KMS-11 (cell line): ENCODE measurements at regions not wholly inside any gene's neighbourhood (a gene's known extent, or its start where the extent isn't known, plus 50 kb on each side); places are given as distances from the start of the nearest gene placed in this dataset.

Source experiments
- H2AFZ ChIP-seq: fragments of 200-600 bp; sonication (generic); 2 replicates; pipeline ENCODE4 v1.6.1; 2016; ENCODE audit warnings: antibody characterized with exemption, mixed run types, low read depth
- H3K27ac ChIP-seq: fragments of 200-600 bp; sonication (generic); 2 replicates; pipeline ENCODE4 v1.6.1; 2016; ENCODE audit warnings: mild to moderate bottlenecking, mixed run types
- H3K27me3 ChIP-seq: fragments of 200-600 bp; sonication (generic); 2 replicates; pipeline ENCODE4 v1.6.1; 2017; ENCODE audit warnings: mild to moderate bottlenecking, low read depth, mixed run types, moderate library complexity; ENCODE audit not compliant: insufficient read depth
- H3K36me3 ChIP-seq: fragments of 200-600 bp; sonication (generic); 2 replicates; pipeline ENCODE4 v1.6.1; 2017; ENCODE audit warnings: mild to moderate bottlenecking, mixed run types; ENCODE audit not compliant: insufficient read depth
- H3K4me1 ChIP-seq: fragments of 200-600 bp; sonication (generic); 2 replicates; pipeline ENCODE4 v1.6.1; 2016; ENCODE audit warnings: mild to moderate bottlenecking, low read depth, mixed run types; ENCODE audit not compliant: poor library complexity, severe bottlenecking
- H3K4me2 ChIP-seq: fragments of 200-600 bp; sonication (generic); 2 replicates; pipeline ENCODE4 v1.7.0; 2016; ENCODE audit warnings: mild to moderate bottlenecking, mixed run types
- H3K4me3 ChIP-seq: fragments of 200-600 bp; sonication (generic); IDR thresholded peaks from 2 replicates; pipeline ENCODE4 v1.6.1; 2017; ENCODE audit warnings: low read depth, low read length, mixed read lengths; ENCODE audit not compliant: insufficient read depth
- H3K79me2 ChIP-seq: fragments of 200-600 bp; sonication (generic); 2 replicates; pipeline ENCODE4 v1.6.1; 2016; ENCODE audit warnings: low read depth, mixed run types; ENCODE audit not compliant: insufficient read depth
- H3K9ac ChIP-seq: fragments of 200-600 bp; sonication (generic); 2 replicates; pipeline ENCODE4 v1.6.1; 2016; ENCODE audit warnings: mild to moderate bottlenecking, mixed run types
- H4K20me1 ChIP-seq: fragments of 200-600 bp; sonication (generic); 2 replicates; pipeline ENCODE4 v1.6.1; 2016; ENCODE audit warnings: mild to moderate bottlenecking, mixed run types; ENCODE audit not compliant: insufficient read depth
- TF ChIP-seq, protein P1 (sequence below): fragments of 200-600 bp; sonication (generic); conservative IDR thresholded peaks from 2 replicates; pipeline ENCODE4 v1.6.1; 2017; ENCODE audit warnings: low read depth, mild to moderate bottlenecking, antibody characterized with exemption, low read length, moderate library complexity, mixed read lengths

DNA sequence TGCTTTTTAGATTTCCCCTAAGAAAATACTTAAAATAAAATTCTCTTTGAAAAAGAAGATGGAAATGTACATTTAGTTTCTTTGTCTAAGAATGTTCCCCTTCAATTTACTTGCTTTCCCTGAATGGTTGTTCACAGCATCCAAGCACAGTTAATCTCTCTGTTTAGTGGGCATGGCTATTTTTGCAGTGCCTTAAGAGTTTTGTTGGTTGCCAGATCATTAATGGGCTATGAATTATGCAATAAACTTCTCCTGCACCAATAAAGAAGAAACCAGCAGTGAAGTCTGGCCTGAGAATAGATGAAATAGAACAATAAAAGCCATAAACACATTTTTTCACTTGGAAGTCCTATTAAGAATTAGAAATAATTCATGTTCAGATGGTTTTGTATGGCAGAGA is 980.4 kb upstream of the IGFBP7 start:
- H3K27me3 ChIP-seq = no peaks in the 10 kb centered on the region
- H3K36me3 ChIP-seq = no peaks in the 10 kb centered on the region
- H3K79me2 ChIP-seq = no peaks in the 10 kb centered on the region
- no peak overlapping the region for H3K9ac ChIP-seq
- no peak overlapping the region for H2AFZ ChIP-seq
- TF ChIP-seq, protein P1, sequence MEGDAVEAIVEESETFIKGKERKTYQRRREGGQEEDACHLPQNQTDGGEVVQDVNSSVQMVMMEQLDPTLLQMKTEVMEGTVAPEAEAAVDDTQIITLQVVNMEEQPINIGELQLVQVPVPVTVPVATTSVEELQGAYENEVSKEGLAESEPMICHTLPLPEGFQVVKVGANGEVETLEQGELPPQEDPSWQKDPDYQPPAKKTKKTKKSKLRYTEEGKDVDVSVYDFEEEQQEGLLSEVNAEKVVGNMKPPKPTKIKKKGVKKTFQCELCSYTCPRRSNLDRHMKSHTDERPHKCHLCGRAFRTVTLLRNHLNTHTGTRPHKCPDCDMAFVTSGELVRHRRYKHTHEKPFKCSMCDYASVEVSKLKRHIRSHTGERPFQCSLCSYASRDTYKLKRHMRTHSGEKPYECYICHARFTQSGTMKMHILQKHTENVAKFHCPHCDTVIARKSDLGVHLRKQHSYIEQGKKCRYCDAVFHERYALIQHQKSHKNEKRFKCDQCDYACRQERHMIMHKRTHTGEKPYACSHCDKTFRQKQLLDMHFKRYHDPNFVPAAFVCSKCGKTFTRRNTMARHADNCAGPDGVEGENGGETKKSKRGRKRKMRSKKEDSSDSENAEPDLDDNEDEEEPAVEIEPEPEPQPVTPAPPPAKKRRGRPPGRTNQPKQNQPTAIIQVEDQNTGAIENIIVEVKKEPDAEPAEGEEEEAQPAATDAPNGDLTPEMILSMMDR = no peak
- H4K20me1 ChIP-seq = no peaks in the 10 kb centered on the region
- H3K4me1 ChIP-seq = no peaks in the 10 kb centered on the region
- no peak overlapping the region for H3K27ac ChIP-seq
- H3K4me2 ChIP-seq = no peak overlapping the region
- H3K4me3 ChIP-seq = no peak overlapping the region

DNA sequence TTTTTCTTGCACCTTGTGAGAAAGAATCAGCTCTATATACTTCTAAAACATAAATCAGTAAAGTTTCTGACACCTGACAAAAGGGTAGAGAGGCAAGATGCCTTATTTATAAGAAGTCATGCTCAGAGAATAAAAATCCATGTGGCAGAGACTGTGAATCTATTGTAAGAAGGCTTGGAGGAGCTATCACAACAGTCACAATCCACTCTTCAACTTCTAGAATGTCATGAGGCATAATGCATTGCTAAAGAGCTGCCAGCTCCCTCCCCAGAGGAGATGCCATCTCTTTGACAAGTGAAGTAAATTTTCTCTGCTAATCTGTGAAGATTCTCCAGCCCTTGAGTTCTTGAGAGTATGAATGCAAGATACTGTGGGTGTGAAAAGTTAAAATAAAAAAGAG is 971.2 kb upstream of the IGFBP7 start:
- no peak overlapping the region for H3K9ac ChIP-seq
- no peaks in the 10 kb centered on the region for H3K4me1 ChIP-seq
- no peaks in the 10 kb centered on the region for H3K36me3 ChIP-seq
- H3K4me3 ChIP-seq = no peak overlapping the region
- H3K27me3 ChIP-seq = no peaks in the 10 kb centered on the region
- no peaks in the 10 kb centered on the region for H3K79me2 ChIP-seq
- TF ChIP-seq, protein P1 = no peak
- H4K20me1 ChIP-seq = no peaks in the 10 kb centered on the region
- no peak overlapping the region for H3K4me2 ChIP-seq
- H2AFZ ChIP-seq = no peak overlapping the region
- no peak overlapping the region for H3K27ac ChIP-seq

DNA sequence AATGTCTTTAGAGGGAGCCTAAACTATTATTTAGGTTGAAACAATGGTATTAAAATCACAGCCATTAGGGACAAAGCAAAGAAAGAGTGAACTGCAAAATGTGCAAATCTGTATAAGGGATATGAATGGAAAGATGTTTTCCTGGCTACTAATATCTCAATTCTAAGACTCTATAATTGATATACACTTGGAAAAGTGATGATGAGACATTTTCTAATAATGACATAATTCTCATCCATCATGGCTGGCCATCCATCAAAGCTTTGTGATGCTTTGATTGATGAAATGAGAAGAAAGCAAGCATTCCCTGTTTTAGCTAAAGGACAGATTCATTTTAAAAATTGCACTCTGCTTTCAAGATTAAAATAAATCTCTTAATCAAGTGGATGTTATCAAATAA is 965.5 kb upstream of the IGFBP7 start:
- TF ChIP-seq, protein P1 = no peak
- no peaks in the 10 kb centered on the region for H3K27me3 ChIP-seq
- H3K4me1 ChIP-seq = no peaks in the 10 kb centered on the region
- no peak overlapping the region for H3K27ac ChIP-seq
- no peak overlapping the region for H3K4me2 ChIP-seq
- H4K20me1 ChIP-seq = no peaks in the 10 kb centered on the region
- H3K9ac ChIP-seq = no peak overlapping the region
- no peaks in the 10 kb centered on the region for H3K36me3 ChIP-seq
- no peak overlapping the region for H2AFZ ChIP-seq
- H3K79me2 ChIP-seq = no peaks in the 10 kb centered on the region
- H3K4me3 ChIP-seq = no peak overlapping the region

DNA sequence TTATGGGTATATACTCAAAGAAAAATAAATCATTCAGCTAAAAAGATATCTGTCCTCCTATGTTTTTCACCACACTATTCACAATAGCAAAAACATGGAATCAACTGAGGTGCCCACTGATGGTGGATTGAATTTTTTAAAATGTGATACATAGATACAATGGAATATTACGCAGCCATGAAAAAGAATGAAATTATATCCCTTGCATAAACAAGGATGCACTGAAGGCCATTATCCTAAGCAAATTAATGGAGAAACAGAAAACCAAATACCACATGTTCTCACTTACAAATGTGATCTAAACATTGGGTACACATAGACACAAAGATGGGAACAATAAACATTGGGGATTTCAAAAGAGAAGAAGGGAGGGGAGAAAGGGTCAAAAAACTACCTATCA is 964.2 kb upstream of the IGFBP7 start:
- Histone ChIP-seq H3K79me2 (no peaks in the 10 kb centered on the region), H3K27ac (no peak overlapping the region), H3K36me3 (no peaks in the 10 kb centered on the region), H3K4me1 (no peaks in the 10 kb centered on the region), H3K4me2 (no peak overlapping the region), H3K27me3 (no peaks in the 10 kb centered on the region), H4K20me1 (no peaks in the 10 kb centered on the region), H3K4me3 (no peak overlapping the region), H3K9ac (no peak overlapping the region), H2AFZ (no peak overlapping the region)
- TF ChIP-seq, protein P1 = no peak

DNA sequence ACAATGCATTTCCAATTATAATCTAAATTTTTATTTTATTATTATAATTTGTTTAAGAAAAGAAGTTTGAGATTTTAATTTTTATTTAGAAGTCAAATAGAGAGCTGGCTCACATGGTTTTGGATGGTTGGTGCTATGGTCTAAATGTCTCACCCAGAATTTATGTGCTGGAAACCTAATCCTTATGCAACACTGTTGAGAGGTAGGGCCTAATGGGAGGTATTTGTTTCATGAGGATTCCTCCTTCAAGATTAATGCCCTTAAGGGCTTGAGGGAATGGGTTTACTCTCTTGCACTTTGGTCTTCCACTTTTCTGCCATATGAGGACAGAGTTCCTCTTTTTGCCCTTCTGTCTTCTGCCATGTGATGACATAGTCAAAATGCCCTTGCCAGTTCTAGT is 960.5 kb upstream of the IGFBP7 start:
- TF ChIP-seq, protein P1 = no peak
- no peak overlapping the region for H3K4me3 ChIP-seq
- H2AFZ ChIP-seq = no peak overlapping the region
- H3K4me1 ChIP-seq = no peaks in the 10 kb centered on the region
- no peaks in the 10 kb centered on the region for H3K79me2 ChIP-seq
- no peak overlapping the region for H3K27ac ChIP-seq
- H3K4me2 ChIP-seq = no peak overlapping the region
- H3K36me3 ChIP-seq = no peaks in the 10 kb centered on the region
- H3K9ac ChIP-seq = no peak overlapping the region
- no peaks in the 10 kb centered on the region for H4K20me1 ChIP-seq
- H3K27me3 ChIP-seq = no peaks in the 10 kb centered on the region
